NCI-H2227 (cell line): ENCODE measurements at regions not wholly inside any gene's neighbourhood (a gene's known extent, or its start where the extent isn't known, plus 50 kb on each side); places are given as distances from the start of the nearest gene placed in this dataset.

Source experiments
- DNase-seq: peaks from one replicate; lab custom pipeline; 2025; ENCODE audit not compliant: unreplicated experiment; lab: John Stamatoyannopoulos, UW

DNA sequence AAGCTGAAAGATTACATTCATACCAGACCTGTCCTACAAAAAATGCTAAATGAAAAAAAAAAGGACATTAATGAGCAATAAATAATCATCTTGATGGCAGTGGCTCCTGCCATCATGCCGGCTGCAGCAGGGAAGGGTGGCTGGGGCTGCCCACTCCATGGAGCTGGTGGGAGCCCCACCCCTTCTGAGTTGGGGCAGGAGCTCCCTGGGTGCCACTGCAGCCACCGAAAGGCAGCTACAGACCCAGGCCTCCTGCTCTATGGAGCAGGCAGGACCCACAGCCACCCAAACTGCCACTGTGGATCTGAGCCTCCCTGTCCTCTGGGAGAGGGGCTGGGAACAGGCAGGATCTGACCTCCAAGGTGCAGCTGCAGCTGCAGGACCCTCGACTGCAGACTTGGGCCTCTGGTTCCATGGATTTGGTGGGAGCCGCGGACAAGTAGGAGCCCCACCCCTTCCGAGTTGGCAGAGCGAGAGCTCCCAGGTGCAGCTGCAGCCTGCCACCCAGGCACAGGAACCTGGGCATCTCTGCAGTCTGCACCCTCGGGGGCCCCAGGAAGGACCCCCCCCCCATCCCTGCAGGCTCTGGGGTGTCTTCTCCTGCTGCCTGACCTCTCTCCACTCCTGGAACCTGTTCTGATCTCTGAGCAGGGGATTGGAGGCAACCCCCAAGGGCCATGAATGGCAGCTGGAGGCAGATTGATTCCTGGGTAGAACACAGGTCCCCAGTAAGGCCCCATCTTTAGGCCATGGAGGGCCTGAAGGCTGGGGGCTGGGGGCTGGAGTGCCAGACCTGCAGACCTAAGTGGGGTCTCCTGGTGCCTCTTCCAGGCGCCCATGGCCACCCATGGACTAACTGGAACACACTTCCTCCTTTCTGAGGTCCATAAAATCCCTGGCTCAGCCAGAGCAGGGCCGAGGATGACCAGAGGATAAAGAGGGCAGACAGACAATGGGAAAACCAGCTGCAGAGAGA lies 70.4 kb upstream of the TTC14 start:
- DNase-seq: no peak

DNA sequence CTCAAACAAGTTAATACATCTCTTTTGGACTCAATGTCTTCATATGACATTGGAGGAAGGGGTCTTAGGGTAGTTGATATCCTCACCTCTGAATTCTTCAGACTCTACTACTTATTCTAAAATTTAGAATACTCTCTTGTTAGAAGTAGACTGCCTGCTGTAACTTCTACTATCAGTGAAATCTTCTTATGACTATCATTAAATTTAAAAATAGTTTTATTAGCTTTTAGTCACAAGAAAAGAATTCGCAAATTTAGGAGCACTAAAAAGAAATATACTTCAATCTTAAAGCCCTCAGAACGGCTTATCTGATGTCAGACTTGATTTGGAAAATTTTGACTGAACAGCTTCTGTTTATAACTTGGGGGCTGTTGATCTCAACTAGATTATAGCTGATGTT lies 67.1 kb upstream of the TTC14 start:
- no peak for DNase-seq

DNA sequence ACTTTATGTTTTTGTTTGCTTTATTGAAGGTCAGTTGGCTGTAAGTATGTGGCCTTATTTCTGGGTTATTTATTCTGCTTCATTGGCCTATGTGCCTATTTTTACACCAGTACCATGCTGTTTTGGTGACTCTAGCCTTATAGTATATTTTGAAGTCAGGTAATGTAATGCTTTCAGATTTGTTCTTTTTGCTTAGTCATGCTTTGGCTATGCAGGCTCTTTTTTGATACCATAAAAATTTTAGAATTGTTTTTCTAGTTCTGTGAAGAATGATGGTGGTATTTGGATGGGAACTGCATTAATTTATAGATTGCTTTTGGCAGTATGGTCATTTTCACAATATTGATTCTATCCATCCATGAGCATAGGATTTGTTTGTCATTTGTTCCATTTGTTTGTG lies 63.5 kb upstream of the TTC14 start:
- DNase-seq: no peak

DNA sequence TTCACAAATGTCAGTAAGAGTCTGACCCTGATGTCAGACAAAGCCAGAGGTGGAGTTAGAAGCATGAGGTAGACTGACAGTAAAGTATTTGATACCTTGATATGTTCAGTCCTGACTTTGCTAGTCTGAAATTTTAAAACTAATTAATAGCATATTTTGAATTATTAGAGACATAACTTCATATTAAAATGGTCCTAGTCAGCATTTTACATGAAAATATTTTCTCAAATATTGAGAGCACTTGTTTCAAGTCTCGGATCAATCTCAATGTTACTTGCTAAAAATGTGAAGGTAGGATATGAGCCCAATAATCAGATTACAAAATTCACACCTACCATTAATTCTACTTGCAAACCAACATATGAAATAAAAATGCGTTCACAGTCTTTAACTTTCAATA lies 58.1 kb upstream of the TTC14 start:
- DNase-seq: no peak

DNA sequence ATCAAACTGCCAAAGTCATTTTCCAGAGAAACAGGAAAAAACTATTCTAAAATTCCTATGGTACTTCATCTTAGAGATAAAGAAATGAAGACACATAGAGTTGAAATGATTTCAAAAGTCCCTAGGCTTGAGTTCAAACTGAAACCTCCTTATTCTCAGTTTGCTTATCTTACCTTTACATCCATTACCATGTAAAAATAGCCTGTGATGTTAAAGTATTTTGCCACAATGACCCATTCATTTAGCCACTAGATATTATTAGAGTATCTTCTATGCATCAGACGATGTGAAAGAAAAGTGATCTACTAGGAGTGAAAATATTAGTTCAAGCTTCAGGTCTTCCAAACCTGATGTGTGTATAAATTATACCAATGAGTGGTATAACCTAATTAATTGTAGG lies 55.1 kb upstream of the TTC14 start:
- DNase-seq: no peak

DNA sequence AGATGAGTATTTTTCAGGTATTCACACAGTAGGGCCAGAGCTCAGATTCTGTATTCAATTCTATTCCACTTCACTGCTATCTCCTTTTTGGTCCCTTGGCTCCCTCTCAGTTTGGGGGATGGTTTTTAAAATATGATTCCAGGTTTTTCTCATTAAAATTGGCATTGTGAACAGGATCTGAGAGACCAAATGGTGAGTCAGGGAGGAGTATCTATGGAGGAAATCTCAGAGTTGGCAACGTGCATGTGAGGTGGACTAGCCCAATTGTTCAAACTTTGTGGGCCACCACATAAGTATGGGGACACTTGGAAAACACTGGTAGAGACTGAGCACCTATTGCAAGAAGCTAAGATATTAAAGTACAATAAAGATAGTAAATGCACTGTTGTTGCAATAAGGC lies 53.9 kb upstream of the TTC14 start:
- DNase-seq: no peak
